Bronchial epithelial cell (primary cell): ENCODE measurements at regions not wholly inside any gene's neighbourhood (a gene's known extent, or its start where the extent isn't known, plus 50 kb on each side); places are given as distances from the start of the nearest gene placed in this dataset.

Source experiments
- DNase-seq: peaks from one replicate; pipeline ENCODE4 v3.0.0-alpha.2; 2010; ENCODE audit warnings: low read depth
- FAIRE-seq: peaks from 2 replicates; lab custom pipeline; 2011; peaks lifted over from hg19 to GRCh38; lab: Jason Lieb, UNC
- H3K27me3 ChIP-seq: 2 replicates; pipeline ENCODE4 v1.5.1; 2011; ENCODE audit warnings: low read length; ENCODE audit not compliant: control insufficient read depth, insufficient read depth
- H3K36me3 ChIP-seq: 2 replicates; pipeline ENCODE4 v1.5.1; 2011; ENCODE audit warnings: low read length; ENCODE audit not compliant: control insufficient read depth, insufficient read depth
- H3K4me3 ChIP-seq: 2 replicates; pipeline ENCODE4 v1.5.1; 2011; ENCODE audit warnings: mild to moderate bottlenecking, low read depth, low read length, control low read depth
- TF ChIP-seq, protein P1 (sequence below): IDR thresholded peaks from 2 replicates; pipeline ENCODE4 v1.5.1; 2011; ENCODE audit warnings: mild to moderate bottlenecking, moderate library complexity, low read length, control low read depth, inconsistent platforms; ENCODE audit not compliant: insufficient read depth, severe bottlenecking

DNA sequence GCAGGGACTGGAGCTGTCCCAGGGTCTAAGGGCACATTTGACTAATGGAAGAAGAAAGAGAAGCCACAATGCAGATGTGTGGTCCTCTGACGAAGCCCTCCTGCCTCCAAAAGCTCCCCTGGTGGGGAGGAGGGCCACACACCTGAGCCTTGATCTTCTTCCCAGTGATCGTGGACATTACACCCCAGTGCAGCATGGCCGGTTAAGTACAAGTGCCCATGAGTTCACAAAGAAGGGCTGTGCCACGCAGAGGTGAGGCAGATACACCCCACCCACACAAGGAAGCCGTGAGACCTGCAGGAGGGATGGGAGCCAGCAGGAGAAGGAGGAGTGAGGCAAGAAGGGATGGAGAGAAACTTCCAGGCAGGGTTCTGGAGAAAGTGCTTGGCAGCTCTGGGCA, 199.0 kb upstream of the MVB12B start:
- DNase-seq, result no peak
- TF ChIP-seq, protein P1, sequence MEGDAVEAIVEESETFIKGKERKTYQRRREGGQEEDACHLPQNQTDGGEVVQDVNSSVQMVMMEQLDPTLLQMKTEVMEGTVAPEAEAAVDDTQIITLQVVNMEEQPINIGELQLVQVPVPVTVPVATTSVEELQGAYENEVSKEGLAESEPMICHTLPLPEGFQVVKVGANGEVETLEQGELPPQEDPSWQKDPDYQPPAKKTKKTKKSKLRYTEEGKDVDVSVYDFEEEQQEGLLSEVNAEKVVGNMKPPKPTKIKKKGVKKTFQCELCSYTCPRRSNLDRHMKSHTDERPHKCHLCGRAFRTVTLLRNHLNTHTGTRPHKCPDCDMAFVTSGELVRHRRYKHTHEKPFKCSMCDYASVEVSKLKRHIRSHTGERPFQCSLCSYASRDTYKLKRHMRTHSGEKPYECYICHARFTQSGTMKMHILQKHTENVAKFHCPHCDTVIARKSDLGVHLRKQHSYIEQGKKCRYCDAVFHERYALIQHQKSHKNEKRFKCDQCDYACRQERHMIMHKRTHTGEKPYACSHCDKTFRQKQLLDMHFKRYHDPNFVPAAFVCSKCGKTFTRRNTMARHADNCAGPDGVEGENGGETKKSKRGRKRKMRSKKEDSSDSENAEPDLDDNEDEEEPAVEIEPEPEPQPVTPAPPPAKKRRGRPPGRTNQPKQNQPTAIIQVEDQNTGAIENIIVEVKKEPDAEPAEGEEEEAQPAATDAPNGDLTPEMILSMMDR, result no peak
- Histone ChIP-seq H3K36me3 (no peaks in the 10 kb centered on the region), H3K27me3 (peaks cover 3% of the 10 kb centered on the region), H3K4me3 (no peak overlapping the region)
- no peak for FAIRE-seq

DNA sequence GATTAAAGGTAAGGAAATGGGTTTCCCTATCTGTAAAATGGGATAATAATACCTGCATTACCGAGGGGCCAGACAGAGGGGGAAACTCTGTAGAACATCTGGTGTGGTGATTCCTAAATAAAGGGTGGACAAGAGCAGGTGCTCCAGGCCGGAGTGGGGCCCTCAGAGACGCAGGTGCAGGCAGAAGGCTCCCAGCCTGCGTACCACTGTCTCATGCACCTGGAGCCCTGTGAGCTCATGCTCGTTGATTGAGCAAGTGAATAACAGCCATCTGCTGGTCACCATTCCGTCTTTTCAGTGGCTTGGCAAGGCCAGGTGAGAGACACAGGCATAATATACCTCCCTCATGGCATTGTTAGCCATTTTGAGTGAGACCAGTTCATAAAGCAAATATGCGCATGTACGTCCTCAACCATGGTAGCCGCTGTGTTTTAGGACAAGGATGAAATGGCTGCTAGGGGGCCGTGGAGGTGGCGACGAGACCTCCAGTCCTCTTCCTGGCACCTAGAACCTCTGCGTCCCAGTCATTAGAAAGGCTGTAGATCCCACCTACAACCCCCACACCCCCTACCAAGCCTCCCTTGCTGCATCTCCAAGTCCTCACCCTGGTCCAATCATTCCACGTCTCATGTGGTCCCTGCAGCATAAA, 198.0 kb upstream of the MVB12B start:
- TF ChIP-seq, protein P1, result no peak
- Histone ChIP-seq H3K4me3 (no peak overlapping the region), H3K36me3 (no peaks in the 10 kb centered on the region), H3K27me3 (peaks cover 3% of the 10 kb centered on the region)
- FAIRE-seq (peak; percentile 64), DNase-seq (no peak)

DNA sequence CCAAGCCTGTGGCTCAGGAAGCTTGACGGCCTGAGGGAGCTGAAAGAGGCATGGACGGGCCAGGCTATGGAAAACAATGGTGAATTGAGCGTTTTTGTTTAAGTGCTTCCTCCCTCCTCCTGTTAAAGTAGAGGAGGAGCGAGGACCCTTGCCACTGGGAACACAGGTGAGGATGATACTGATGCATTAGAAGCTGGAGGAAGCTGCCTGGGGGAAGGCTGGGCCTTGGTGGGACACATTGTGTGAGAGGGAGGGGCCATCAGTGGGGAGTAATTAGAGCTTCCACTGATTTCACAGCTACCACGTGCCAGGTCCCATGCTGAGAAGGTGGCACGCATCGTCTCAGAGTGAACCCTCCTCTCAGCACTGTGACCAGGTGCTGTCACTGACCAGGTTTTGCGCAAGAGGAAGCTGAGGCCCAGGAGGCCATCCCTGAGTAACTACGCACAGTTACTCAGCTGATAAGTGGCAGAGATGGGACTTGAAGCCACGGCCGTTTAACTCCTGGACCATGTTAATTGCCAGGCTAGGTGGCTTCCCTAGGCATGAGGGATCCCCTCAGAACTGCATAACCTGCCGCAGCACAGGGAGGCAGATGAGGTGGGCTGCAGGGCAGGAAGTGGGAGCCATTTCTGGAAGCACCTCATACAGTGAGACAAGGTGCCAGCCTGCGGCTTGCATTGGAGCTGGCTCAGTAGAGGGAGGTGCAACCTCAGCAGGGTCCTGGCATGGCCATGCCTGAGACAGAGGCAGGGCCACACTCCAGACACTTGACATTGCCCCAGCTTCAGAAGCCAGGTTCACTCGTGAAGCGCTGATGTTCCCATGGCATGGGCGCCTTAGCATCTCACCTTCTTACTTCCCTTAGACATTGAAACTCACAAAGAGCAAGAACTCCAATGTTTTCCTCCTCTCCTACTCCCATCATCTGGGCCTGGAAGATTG, 195.3 kb upstream of the MVB12B start:
- FAIRE-seq (no peak), DNase-seq (no peak)
- H3K27me3 ChIP-seq, result peaks cover 3% of the 10 kb centered on the region
- TF ChIP-seq, protein P1, result no peak
- H3K36me3 ChIP-seq, result no peaks in the 10 kb centered on the region
- H3K4me3 ChIP-seq, result no peak overlapping the region

DNA sequence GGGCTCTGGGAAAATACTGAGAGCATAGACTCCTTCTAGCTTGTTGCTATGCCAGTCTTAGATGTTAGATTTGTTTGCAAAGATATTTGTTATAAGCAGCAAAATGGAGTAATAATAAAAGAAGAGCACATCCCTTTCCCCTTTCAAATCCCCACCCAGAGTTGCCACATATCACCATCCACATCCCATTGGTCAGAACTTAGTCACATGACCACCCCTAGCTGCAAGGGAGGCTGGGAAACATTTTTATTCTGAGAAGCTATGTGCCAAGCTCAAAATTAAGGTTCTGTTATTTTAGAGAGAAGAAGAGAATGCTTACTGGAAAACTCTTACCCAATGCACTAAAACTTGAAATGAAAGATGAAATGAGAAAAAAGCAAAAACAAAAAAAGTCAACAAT, 193.9 kb upstream of the MVB12B start:
- Histone ChIP-seq H3K27me3 (peaks cover 3% of the 10 kb centered on the region), H3K36me3 (no peaks in the 10 kb centered on the region), H3K4me3 (no peak overlapping the region)
- DNase-seq (no peak), FAIRE-seq (no peak)
- TF ChIP-seq, protein P1, result no peak

DNA sequence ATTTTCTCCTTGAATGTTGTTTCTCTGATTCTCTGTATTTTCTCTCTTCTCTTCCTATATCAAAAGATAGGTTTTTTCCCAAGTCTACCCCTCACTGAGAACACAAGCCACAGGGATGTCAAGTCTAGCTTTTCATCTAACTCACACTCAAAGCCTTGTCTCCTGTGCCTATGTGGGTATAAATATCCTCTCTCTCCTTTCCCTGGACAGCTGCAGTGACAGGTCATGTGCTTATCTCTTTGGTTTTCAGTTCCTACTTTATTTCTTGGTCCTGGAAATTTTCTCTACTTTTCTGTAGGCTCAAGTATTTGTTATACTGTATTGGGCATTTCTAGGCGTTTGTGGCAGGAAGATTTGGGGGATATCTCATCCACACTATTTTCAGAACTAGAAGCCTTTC, 182.4 kb upstream of the MVB12B start:
- Histone ChIP-seq H3K36me3 (no peaks in the 10 kb centered on the region), H3K27me3 (peaks cover 2% of the 10 kb centered on the region), H3K4me3 (no peak overlapping the region)
- no peak for FAIRE-seq
- no peak for DNase-seq
- TF ChIP-seq, protein P1, result no peak
